ENCODE measurements at regions not wholly inside any gene's neighbourhood (a gene's known extent, or its start where the extent isn't known, plus 50 kb on each side); places are given as distances from the start of the nearest gene placed in this dataset.

GRCh38 chr6:44721954-44722578 lies 334.6 kb downstream of the CDC5L start:
- H3K18ac ChIP-seq (ENCODE audit: low read length), result no peak overlapping the region
- H3K79me2 ChIP-seq (ENCODE audit: control insufficient read depth, insufficient read depth, low read length, poor library complexity), result no peaks in the 10 kb centered on the region
- H3K27ac ChIP-seq (ENCODE audit: low read depth, low read length), result no peak overlapping the region
- no peak overlapping the region for H2BK12ac ChIP-seq (ENCODE audit: low read length)
- H3K79me1 ChIP-seq (ENCODE audit: low read length), result no peaks in the 10 kb centered on the region
- no peaks in the 10 kb centered on the region for H3K36me3 ChIP-seq (ENCODE audit: control insufficient read depth in 1 of 2, insufficient read depth in 2 of 2, low read length in 2 of 2)
- H2AK5ac ChIP-seq (ENCODE audit: low read length), result no peak overlapping the region
- H4K8ac ChIP-seq (ENCODE audit: low read depth, low read length), result no peak overlapping the region
- no peak overlapping the region for H3K14ac ChIP-seq (ENCODE audit: low read length)
- no peak overlapping the region for H2BK120ac ChIP-seq (ENCODE audit: insufficient read depth, low read length, poor library complexity)
- no peak overlapping the region for H2BK5ac ChIP-seq (ENCODE audit: low read depth, low read length, poor library complexity)
- H2AFZ ChIP-seq (ENCODE audit: insufficient read depth, low read length, poor library complexity), result no peak overlapping the region
- peaks cover 0 to 3% of the 10 kb centered on the region in 2 experiments for H3K4me1 ChIP-seq (ENCODE audit: control insufficient read depth in 1 of 2, insufficient read depth in 2 of 2, low read length in 2 of 2)
- H3K4ac ChIP-seq (ENCODE audit: low read depth, low read length), result no peak overlapping the region
- H3K23ac ChIP-seq (ENCODE audit: low read length), result no peak overlapping the region
- no peaks in the 10 kb centered on the region for H3K27me3 ChIP-seq (ENCODE audit: insufficient read depth, low read length)
- no peak overlapping the region for H4K12ac ChIP-seq (ENCODE audit: low read depth, low read length)
- H3K9ac ChIP-seq (ENCODE audit: low read length), result no peak overlapping the region
- no peaks in the 10 kb centered on the region for H3K9me3 ChIP-seq (ENCODE audit: insufficient read depth, low read depth, low read length)
- no peak for DNase-seq
- H4K91ac ChIP-seq (ENCODE audit: low read depth, low read length), result no peak overlapping the region
- no peak overlapping the region for H3K4me2 ChIP-seq (ENCODE audit: low read length)
- no CpG with 5 or more reads among the region's 2 CpGs for WGBS (ENCODE audit: extremely low coverage, insufficient coverage, insufficient read length)
- no peak overlapping the region for H3K4me3 ChIP-seq (ENCODE audit: low read depth, low read length)

GRCh38 chr6:44722736-44723135 lies 335.2 kb downstream of the CDC5L start:
- no peak overlapping the region for H4K12ac ChIP-seq (ENCODE audit: low read depth, low read length)
- H3K18ac ChIP-seq (ENCODE audit: low read length), result no peak overlapping the region
- H3K4me3 ChIP-seq (ENCODE audit: low read depth, low read length), result no peak overlapping the region
- DNase-seq, result no peak
- no peak overlapping the region for H4K8ac ChIP-seq (ENCODE audit: low read depth, low read length)
- H4K91ac ChIP-seq (ENCODE audit: low read depth, low read length), result no peak overlapping the region
- H3K23ac ChIP-seq (ENCODE audit: low read length), result no peak overlapping the region
- no peak overlapping the region for H2AK5ac ChIP-seq (ENCODE audit: low read length)
- peaks cover 0 to 4% of the 10 kb centered on the region in 2 experiments for H3K4me1 ChIP-seq (ENCODE audit: control insufficient read depth in 1 of 2, insufficient read depth in 2 of 2, low read length in 2 of 2)
- H2AFZ ChIP-seq (ENCODE audit: insufficient read depth, low read length, poor library complexity), result no peak overlapping the region
- no peak overlapping the region for H2BK12ac ChIP-seq (ENCODE audit: low read length)
- WGBS (ENCODE audit: extremely low coverage, insufficient coverage, insufficient read length), result no CpG with 5 or more reads among the region's 1 CpG
- H3K9me3 ChIP-seq (ENCODE audit: insufficient read depth, low read depth, low read length), result no peaks in the 10 kb centered on the region
- no peaks in the 10 kb centered on the region for H3K27me3 ChIP-seq (ENCODE audit: insufficient read depth, low read length)
- H2BK5ac ChIP-seq (ENCODE audit: low read depth, low read length, poor library complexity), result no peak overlapping the region
- no peaks in the 10 kb centered on the region for H3K36me3 ChIP-seq (ENCODE audit: control insufficient read depth in 1 of 2, insufficient read depth in 2 of 2, low read length in 2 of 2)
- no peak overlapping the region for H3K4me2 ChIP-seq (ENCODE audit: low read length)
- no peaks in the 10 kb centered on the region for H3K79me1 ChIP-seq (ENCODE audit: low read length)
- no peak overlapping the region for H2BK120ac ChIP-seq (ENCODE audit: insufficient read depth, low read length, poor library complexity)
- no peak overlapping the region for H3K9ac ChIP-seq (ENCODE audit: low read length)
- no peak overlapping the region for H3K4ac ChIP-seq (ENCODE audit: low read depth, low read length)
- H3K79me2 ChIP-seq (ENCODE audit: control insufficient read depth, insufficient read depth, low read length, poor library complexity), result no peaks in the 10 kb centered on the region
- no peak overlapping the region for H3K27ac ChIP-seq (ENCODE audit: low read depth, low read length)
- H3K14ac ChIP-seq (ENCODE audit: low read length), result no peak overlapping the region

GRCh38 chr6:44723439-44724197 lies 336.1 kb downstream of the CDC5L start:
- Histone ChIP-seq H3K18ac (ENCODE audit: low read length) (no peak overlapping the region), H3K23ac (ENCODE audit: low read length) (no peak overlapping the region), H2AK5ac (ENCODE audit: low read length) (no peak overlapping the region), H4K8ac (ENCODE audit: low read depth, low read length) (no peak overlapping the region), H2AFZ (ENCODE audit: insufficient read depth, low read length, poor library complexity) (no peak overlapping the region), H4K12ac (ENCODE audit: low read depth, low read length) (no peak overlapping the region), H3K79me2 (ENCODE audit: control insufficient read depth, insufficient read depth, low read length, poor library complexity) (no peaks in the 10 kb centered on the region), H3K9me3 (ENCODE audit: insufficient read depth, low read depth, low read length) (no peaks in the 10 kb centered on the region), H4K91ac (ENCODE audit: low read depth, low read length) (no peak overlapping the region), H3K79me1 (ENCODE audit: low read length) (no peaks in the 10 kb centered on the region), H3K27ac (ENCODE audit: low read depth, low read length) (no peak overlapping the region), H2BK5ac (ENCODE audit: low read depth, low read length, poor library complexity) (no peak overlapping the region), H3K4ac (ENCODE audit: low read depth, low read length) (no peak overlapping the region), H3K9ac (ENCODE audit: low read length) (no peak overlapping the region), H3K4me2 (ENCODE audit: low read length) (no peak overlapping the region), H3K4me1 (ENCODE audit: control insufficient read depth in 1 of 2, insufficient read depth in 2 of 2, low read length in 2 of 2) (peaks cover 3 to 6% of the 10 kb centered on the region in 2 experiments), H2BK12ac (ENCODE audit: low read length) (no peak overlapping the region), H3K4me3 (ENCODE audit: low read depth, low read length) (no peak overlapping the region), H2BK120ac (ENCODE audit: insufficient read depth, low read length, poor library complexity) (no peak overlapping the region), H3K36me3 (ENCODE audit: control insufficient read depth in 1 of 2, insufficient read depth in 2 of 2, low read length in 2 of 2) (no peaks in the 10 kb centered on the region), H3K14ac (ENCODE audit: low read length) (no peak overlapping the region), H3K27me3 (ENCODE audit: insufficient read depth, low read length) (no peaks in the 10 kb centered on the region)
- no peak for DNase-seq
- no CpG with 5 or more reads among the region's 5 CpGs for WGBS (ENCODE audit: extremely low coverage, insufficient coverage, insufficient read length)

GRCh38 chr6:44725070-44725469 lies 337.6 kb downstream of the CDC5L start:
- Histone ChIP-seq H3K9me3 (ENCODE audit: insufficient read depth, low read depth, low read length) (no peaks in the 10 kb centered on the region), H4K12ac (ENCODE audit: low read depth, low read length) (no peak overlapping the region), H3K18ac (ENCODE audit: low read length) (no peak overlapping the region), H4K91ac (ENCODE audit: low read depth, low read length) (no peak overlapping the region), H2AK5ac (ENCODE audit: low read length) (no peak overlapping the region), H3K23ac (ENCODE audit: low read length) (no peak overlapping the region), H3K4ac (ENCODE audit: low read depth, low read length) (no peak overlapping the region), H3K4me3 (ENCODE audit: low read depth, low read length) (no peak overlapping the region), H3K79me1 (ENCODE audit: low read length) (no peaks in the 10 kb centered on the region), H2BK5ac (ENCODE audit: low read depth, low read length, poor library complexity) (no peak overlapping the region), H3K27me3 (ENCODE audit: insufficient read depth, low read length) (no peaks in the 10 kb centered on the region), H3K36me3 (ENCODE audit: control insufficient read depth in 1 of 2, insufficient read depth in 2 of 2, low read length in 2 of 2) (no peaks in the 10 kb centered on the region), H3K27ac (ENCODE audit: low read depth, low read length) (no peak overlapping the region), H3K4me1 (ENCODE audit: control insufficient read depth in 1 of 2, insufficient read depth in 2 of 2, low read length in 2 of 2) (peaks cover 3 to 6% of the 10 kb centered on the region in 2 experiments), H3K4me2 (ENCODE audit: low read length) (no peak overlapping the region), H3K14ac (ENCODE audit: low read length) (no peak overlapping the region), H2AFZ (ENCODE audit: insufficient read depth, low read length, poor library complexity) (no peak overlapping the region), H2BK12ac (ENCODE audit: low read length) (no peak overlapping the region), H3K9ac (ENCODE audit: low read length) (no peak overlapping the region), H4K8ac (ENCODE audit: low read depth, low read length) (no peak overlapping the region), H3K79me2 (ENCODE audit: control insufficient read depth, insufficient read depth, low read length, poor library complexity) (no peaks in the 10 kb centered on the region), H2BK120ac (ENCODE audit: insufficient read depth, low read length, poor library complexity) (no peak overlapping the region)
- WGBS (ENCODE audit: extremely low coverage, insufficient coverage, insufficient read length), result no CpG with 5 or more reads among the region's 4 CpGs
- no peak for DNase-seq

Data from trophoblast cell (in vitro differentiated cells and primary cell).